D721Med (cell line): ENCODE measurements at regions not wholly inside any gene's neighbourhood (a gene's known extent, or its start where the extent isn't known, plus 50 kb on each side); places are given as distances from the start of the nearest gene placed in this dataset.

ENCODE experiments used
- DNase-seq: peaks from one replicate; pipeline ENCODE4 v3.0.0; 2011; ENCODE audit warnings: low spot score; ENCODE audit not compliant: insufficient read length
- FAIRE-seq: peaks from 2 replicates; lab custom pipeline; 2011; peaks lifted over from hg19 to GRCh38; lab: Jason Lieb, UNC
- TF ChIP-seq, protein P1 (sequence below): IDR thresholded peaks from 2 replicates; pipeline ENCODE4 v1.5.1; 2012; ENCODE audit warnings: mild to moderate bottlenecking, control low read depth; ENCODE audit not compliant: insufficient read depth; ENCODE audit errors: missing control alignments

DNA sequence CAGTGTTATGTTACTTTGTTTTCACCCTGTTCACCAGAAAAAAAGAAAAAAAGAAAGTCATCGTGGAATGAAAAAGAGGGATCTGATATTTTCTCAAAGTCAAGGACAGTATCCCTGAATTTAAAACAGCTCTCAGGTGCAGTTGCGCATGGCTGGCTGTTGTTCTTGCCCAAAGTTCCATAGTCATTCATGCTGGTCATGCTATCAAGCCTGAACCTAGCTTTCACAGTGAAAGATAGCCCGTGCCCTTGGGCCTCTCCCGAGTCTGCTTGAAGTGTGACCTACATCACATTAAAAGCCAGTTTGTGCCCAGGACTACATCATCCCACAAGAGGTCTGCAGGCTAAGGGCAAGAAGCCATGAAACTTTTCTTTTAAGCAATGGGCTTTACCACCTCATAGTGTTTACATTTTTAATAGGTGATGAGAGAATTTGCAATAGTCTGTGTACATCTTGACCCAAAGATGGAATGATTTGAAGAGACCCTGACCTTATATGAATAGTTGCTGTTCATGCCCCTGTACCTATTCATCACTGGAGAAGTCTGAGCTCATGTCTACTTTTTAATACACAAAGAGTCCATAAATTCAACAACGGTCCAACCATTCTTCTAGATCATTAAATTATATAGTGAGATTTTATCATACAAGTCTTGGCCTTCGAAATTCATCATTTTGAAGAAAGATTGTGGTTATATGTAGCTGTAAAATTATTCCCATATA lies 522.5 kb upstream of the MCTP2 start:
- no peak for DNase-seq
- no peak for FAIRE-seq
- TF ChIP-seq, protein P1, sequence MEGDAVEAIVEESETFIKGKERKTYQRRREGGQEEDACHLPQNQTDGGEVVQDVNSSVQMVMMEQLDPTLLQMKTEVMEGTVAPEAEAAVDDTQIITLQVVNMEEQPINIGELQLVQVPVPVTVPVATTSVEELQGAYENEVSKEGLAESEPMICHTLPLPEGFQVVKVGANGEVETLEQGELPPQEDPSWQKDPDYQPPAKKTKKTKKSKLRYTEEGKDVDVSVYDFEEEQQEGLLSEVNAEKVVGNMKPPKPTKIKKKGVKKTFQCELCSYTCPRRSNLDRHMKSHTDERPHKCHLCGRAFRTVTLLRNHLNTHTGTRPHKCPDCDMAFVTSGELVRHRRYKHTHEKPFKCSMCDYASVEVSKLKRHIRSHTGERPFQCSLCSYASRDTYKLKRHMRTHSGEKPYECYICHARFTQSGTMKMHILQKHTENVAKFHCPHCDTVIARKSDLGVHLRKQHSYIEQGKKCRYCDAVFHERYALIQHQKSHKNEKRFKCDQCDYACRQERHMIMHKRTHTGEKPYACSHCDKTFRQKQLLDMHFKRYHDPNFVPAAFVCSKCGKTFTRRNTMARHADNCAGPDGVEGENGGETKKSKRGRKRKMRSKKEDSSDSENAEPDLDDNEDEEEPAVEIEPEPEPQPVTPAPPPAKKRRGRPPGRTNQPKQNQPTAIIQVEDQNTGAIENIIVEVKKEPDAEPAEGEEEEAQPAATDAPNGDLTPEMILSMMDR = no peak

DNA sequence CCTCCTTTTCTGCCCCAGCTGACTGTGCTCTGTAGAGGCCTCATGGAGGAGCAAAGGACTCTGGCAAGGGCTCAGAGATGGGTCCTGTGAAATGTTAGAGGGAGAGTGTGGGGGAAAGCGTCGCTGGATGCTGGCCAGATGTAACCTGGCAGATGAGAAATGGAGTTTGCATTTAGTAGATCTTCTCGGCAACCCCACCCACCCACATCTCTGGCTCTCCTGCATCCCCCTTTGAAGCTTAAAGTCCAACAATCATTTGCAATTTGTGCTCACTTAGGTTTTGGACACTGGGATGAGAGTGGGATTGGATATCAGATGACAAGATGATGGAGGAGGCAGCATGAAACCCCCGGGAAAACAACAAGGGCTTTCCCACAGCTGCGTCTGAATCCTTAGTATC lies 523.6 kb upstream of the MCTP2 start:
- TF ChIP-seq, protein P1 = no peak
- DNase-seq = no peak
- no peak for FAIRE-seq

DNA sequence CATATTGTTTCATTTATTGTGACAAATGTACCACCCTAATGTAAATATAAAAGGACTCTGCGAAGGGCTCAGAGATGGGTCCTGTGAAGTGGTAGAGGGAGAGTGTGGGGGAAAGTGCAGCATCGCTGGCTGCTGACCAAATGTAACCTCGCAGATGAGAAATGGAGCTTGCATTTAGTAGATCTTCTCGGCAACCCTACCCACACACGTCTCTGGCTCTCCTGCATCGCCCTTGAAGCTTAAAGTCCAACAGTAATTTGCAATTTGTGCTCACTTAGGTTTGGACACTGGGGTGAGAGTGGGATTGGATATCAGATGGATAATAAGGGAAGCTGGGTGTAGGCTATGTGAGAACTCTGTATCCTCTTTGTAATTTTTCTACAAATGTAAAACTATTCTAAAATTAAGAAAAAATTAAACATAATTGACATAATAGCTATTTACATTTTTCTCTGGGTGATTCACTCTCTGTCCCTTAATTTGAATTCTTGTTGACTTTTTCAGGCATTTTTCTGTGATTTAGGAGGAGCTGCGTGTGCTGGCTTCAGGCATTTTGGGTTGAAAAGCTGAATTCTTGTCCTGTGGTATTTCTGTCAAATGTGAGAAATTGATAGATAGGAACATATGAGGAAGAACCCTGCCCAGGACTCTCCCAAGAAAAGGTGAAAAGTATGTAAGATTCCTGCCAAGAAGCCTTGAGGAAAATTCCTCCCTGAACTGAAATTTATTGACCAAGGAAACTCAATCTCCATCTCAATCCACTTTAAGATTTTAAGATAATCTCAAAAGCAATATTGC lies 524.7 kb upstream of the MCTP2 start:
- TF ChIP-seq, protein P1 = no peak
- FAIRE-seq (no peak), DNase-seq (no peak)

DNA sequence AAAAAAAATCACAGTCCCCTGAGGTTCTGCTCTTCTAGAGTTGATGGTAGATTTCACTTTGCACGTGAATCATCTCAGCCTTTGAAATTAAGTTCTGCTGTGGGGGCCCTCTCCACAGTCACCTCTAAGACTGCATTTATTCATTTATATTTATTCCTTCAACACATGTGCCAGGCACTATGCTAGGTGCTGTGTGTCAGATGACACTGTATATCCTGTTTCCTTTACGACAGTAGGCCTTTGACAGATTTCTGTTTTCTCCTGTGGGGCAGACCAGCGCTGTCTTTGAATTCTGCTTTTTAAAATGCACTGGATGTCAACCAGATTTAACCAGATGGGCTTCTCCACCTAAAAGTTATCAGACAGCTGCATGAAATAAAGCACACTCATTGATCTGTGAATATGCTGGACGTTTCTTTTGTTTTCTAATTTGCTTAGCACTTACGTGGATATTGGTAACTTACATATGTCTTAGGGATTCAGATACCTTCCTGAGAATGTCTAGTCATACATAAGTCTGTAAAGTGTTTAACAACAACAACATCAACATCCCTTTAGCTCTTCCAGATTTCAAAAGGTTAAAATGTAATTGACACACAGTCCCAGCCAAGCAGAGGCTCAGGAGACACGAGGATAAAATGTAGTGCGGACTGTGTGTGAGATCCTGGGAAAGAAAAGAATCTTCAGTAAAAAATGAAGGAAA lies 525.5 kb upstream of the MCTP2 start:
- TF ChIP-seq, protein P1 = no peak
- no peak for FAIRE-seq

DNA sequence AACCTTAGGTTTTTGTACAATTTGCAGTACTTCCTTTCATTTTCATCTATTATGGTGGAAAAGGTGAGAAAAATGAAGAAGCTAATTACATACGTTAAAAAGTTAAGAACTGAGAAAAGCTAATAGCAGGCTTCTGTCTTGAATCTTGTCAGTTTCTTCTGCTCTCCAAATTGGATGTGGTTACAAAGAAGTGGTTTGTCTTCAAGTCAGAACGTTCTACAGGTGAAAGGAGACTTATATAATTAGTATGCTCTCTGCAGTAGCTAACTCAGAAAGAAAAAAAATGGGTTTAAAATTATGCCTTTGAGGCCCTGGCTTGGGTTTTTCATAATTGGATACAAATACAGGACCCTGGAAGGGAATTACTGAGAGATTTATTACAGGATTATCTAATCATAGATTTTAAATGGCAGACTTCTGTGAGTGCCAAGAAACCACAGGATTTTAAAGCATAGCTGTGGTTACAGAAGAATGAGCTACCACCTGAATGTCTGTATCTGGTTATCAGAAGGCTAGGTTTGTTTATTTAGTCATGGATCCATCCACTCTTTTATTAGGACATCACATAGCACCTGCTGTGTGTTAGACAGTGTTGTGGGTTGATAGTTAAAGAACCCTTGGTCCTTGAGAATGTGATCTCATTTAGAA lies 528.1 kb upstream of the MCTP2 start:
- TF ChIP-seq, protein P1 = no peak
- FAIRE-seq = no peak
- DNase-seq = no peak

More for the DNA sequence above, 525.5 kb upstream of the MCTP2 start:
- DNase-seq = no peak

DNA sequence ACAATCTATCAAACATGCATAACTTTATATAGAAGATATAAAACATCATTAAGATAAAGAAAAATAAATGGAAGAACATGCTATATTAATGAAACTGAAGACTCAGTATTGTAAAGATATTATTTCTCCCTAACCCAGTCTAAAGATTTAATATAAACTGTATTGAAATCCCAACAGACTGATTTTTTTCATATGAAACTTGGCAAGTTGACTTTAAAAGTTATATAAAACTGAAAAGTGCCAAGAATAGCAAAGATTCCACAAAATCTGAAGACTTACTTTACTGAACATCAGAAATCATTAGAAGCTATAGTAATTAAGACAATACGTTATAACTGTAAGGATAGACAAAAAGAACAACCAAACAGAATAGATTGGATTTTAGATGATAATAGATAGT lies 531.3 kb upstream of the MCTP2 start:
- TF ChIP-seq, protein P1 = no peak
- no peak for DNase-seq
- FAIRE-seq = no peak
